Panc1 (cell line): ENCODE measurements at regions not wholly inside any gene's neighbourhood (a gene's known extent, or its start where the extent isn't known, plus 50 kb on each side); places are given as distances from the start of the nearest gene placed in this dataset.

Experiments
- CTCF ChIP-seq: fragments of 450-650 bp; IDR thresholded peaks from 2 replicates; pipeline ENCODE4 v1.5.1; 2017; ENCODE audit warnings: mild to moderate bottlenecking
- POLR2AphosphoS5 ChIP-seq: IDR thresholded peaks from 2 replicates; pipeline ENCODE4 v1.6.1; 2012; ENCODE audit warnings: mild to moderate bottlenecking, low read depth, low read length, moderate library complexity
- SIN3A ChIP-seq: IDR thresholded peaks from 2 replicates; pipeline ENCODE4 v1.6.1; 2012; ENCODE audit warnings: low read depth, mild to moderate bottlenecking, low read length, moderate library complexity, borderline replicate concordance; ENCODE audit not compliant: insufficient read depth
- TCF7L2 ChIP-seq: IDR thresholded peaks from 2 replicates; pipeline ENCODE4 v1.6.1; 2011; ENCODE audit warnings: mild to moderate bottlenecking, low read depth, low read length, inconsistent platforms
- TF ChIP-seq, protein P1 (sequence below), 2 experiments: IDR thresholded peaks; 2 replicates each; pipeline ENCODE4 v1.6.1; 2011 to 2012; ENCODE audit warnings: low read depth in 2 of 2, control low read depth in 1 of 2, low read length in 1 of 2, mild to moderate bottlenecking in 1 of 2, moderate library complexity in 1 of 2; ENCODE audit not compliant: insufficient read depth in 1 of 2

- no peak for TF ChIP-seq CTCF
- no peak for TF ChIP-seq POLR2AphosphoS5
- no peak for TF ChIP-seq TCF7L2
- TF ChIP-seq SIN3A: no peak
- TF ChIP-seq, protein P1, sequence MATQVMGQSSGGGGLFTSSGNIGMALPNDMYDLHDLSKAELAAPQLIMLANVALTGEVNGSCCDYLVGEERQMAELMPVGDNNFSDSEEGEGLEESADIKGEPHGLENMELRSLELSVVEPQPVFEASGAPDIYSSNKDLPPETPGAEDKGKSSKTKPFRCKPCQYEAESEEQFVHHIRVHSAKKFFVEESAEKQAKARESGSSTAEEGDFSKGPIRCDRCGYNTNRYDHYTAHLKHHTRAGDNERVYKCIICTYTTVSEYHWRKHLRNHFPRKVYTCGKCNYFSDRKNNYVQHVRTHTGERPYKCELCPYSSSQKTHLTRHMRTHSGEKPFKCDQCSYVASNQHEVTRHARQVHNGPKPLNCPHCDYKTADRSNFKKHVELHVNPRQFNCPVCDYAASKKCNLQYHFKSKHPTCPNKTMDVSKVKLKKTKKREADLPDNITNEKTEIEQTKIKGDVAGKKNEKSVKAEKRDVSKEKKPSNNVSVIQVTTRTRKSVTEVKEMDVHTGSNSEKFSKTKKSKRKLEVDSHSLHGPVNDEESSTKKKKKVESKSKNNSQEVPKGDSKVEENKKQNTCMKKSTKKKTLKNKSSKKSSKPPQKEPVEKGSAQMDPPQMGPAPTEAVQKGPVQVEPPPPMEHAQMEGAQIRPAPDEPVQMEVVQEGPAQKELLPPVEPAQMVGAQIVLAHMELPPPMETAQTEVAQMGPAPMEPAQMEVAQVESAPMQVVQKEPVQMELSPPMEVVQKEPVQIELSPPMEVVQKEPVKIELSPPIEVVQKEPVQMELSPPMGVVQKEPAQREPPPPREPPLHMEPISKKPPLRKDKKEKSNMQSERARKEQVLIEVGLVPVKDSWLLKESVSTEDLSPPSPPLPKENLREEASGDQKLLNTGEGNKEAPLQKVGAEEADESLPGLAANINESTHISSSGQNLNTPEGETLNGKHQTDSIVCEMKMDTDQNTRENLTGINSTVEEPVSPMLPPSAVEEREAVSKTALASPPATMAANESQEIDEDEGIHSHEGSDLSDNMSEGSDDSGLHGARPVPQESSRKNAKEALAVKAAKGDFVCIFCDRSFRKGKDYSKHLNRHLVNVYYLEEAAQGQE (IDR thresholded peaks at IDR 0.05; ENCODE audit: insufficient read depth in 1 of 2, low read depth in 2 of 2, low read length in 1 of 2): no peak
Observed at GRCh38 chr7:114183311-114184088, 231.1 kb upstream of the FOXP2 start.
